K562 (cell line): ENCODE measurements at regions not wholly inside any gene's neighbourhood (a gene's known extent, or its start where the extent isn't known, plus 50 kb on each side); places are given as distances from the start of the nearest gene placed in this dataset.

Source experiments
- BACH1 ChIP-seq: fragments of 200-800 bp; sonication (Bioruptor generic); IDR thresholded peaks from 2 replicates; pipeline ENCODE4 v1.6.1; 2016; ENCODE audit warnings: missing genetic modification characterization, missing compliant biosample characterization
- CREB1 ChIP-seq, 2 experiments: sonication (generic) in 1 of 2; formaldehyde crosslinking in 1 of 2; IDR thresholded peaks; 2 replicates each; pipeline versions ENCODE4 v1.6.1 to v1.8.0; 2012 to 2022; ENCODE audit warnings: inconsistent platforms in 1 of 2, mild to moderate bottlenecking in 1 of 2, missing genetic modification reagents in 1 of 2, moderate library complexity in 1 of 2
- E2F6 ChIP-seq, 2 experiments: IDR thresholded peaks; 2 replicates each; pipeline ENCODE4 v1.6.1; 2011; ENCODE audit warnings: borderline replicate concordance in 1 of 2, control low read depth in 1 of 2, low read depth in 1 of 2, low read length in 1 of 2, mild to moderate bottlenecking in 1 of 2, mixed read lengths in 1 of 2, moderate library complexity in 1 of 2; ENCODE audit not compliant: insufficient read depth in 1 of 2, insufficient read length in 1 of 2, poor library complexity in 1 of 2, severe bottlenecking in 1 of 2; ENCODE audit errors: extremely low read depth in 1 of 2

- TF ChIP-seq BACH1 (tag), result no peak
- no peak for TF ChIP-seq CREB1 (IDR thresholded peaks at IDR 0.05)
- TF ChIP-seq CREB1 (CRISPR knock-in tag; IDR thresholded peaks at IDR 0.05), result no peak
- TF ChIP-seq E2F6 (IDR thresholded peaks at IDR 0.05; ENCODE audit: borderline replicate concordance in 1 of 2, extremely low read depth in 1 of 2, insufficient read depth in 1 of 2, insufficient read length in 1 of 2, low read depth in 1 of 2, low read length in 1 of 2, poor library complexity in 1 of 2, severe bottlenecking in 1 of 2), result no peak
Observed at GRCh38 chr4:28508636-28509035, 1648.0 kb downstream of the STIM2 start.
